ENCODE measurements at regions not wholly inside any gene's neighbourhood (a gene's known extent, or its start where the extent isn't known, plus 50 kb on each side); places are given as distances from the start of the nearest gene placed in this dataset.

DNA sequence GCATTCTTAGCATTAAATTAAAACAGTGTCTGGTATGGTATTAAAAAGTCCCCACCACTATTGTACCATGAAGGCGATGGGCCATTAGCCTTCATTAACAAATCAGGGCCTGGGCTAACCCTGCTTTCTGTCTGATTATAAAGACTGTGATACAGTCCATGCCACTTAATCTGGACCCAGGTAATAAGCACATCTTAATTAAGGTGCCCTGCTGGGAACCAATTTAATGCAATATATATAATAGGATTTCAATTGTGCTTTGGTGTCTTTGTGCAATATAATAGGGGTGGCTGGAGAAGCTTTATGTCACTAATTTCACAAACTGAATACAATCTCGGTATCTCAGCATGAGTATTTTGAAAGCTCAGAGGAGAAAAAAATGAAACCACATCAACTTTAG lies 64.4 kb upstream of the CDH8 start:
- Mint-ChIP-seq H3K27ac (no peak overlapping the region), H3K27me3 (no peaks in the 10 kb centered on the region), H3K4me1 (ENCODE audit: low read depth) (no peaks in the 10 kb centered on the region), H3K9me3 (peaks cover 12% of the 10 kb centered on the region), H3K36me3 (ENCODE audit: low read depth) (no peaks in the 10 kb centered on the region), H3K4me3 (no peak overlapping the region)
- Histone ChIP-seq H3K27me3 (ENCODE audit: control insufficient read depth in 1 of 2, insufficient read depth in 2 of 2, low read length in 2 of 2) (no peaks in the 10 kb centered on the region), H3K36me3 (ENCODE audit: insufficient read depth, low read length) (no peaks in the 10 kb centered on the region), H3K9me3 (ENCODE audit: control insufficient read depth in 1 of 2, insufficient read depth in 1 of 2, low read length in 2 of 2) (peaks cover 1 to 5% of the 10 kb centered on the region in 2 experiments), H3K4me1 (ENCODE audit: insufficient read depth, low read length) (no peaks in the 10 kb centered on the region), H3K4me3 (ENCODE audit: low read length) (no peak overlapping the region), H3K27ac (ENCODE audit: low read depth in 1 of 2, low read length in 2 of 2) (no peak overlapping the region)
- intact Hi-C loops (cut with DNase I, micrococcal nuclease) = no loop called here
- TF ChIP-seq CTCF (IDR thresholded peaks at IDR 0.05) = no peak
- DNase-seq (no peak), ATAC-seq (ENCODE audit: poor library complexity) (no peak)
- CTCF ChIA-PET = no interaction called here
- POLR2A ChIA-PET = no interaction called here

GRCh38 chr16:62089715-62090114 lies 53.5 kb upstream of the CDH8 start:
- no peaks in the 10 kb centered on the region for H3K4me1 Mint-ChIP-seq (ENCODE audit: low read depth)
- H3K27ac ChIP-seq (ENCODE audit: low read depth in 1 of 2, low read length in 2 of 2) = no peak overlapping the region
- peaks cover 17% of the 10 kb centered on the region for H3K9me3 Mint-ChIP-seq
- no peaks in the 10 kb centered on the region for H3K27me3 Mint-ChIP-seq
- intact Hi-C loops (cut with DNase I, micrococcal nuclease) = no loop called here
- POLR2A ChIA-PET = no interaction called here
- ATAC-seq (ENCODE audit: poor library complexity) (no peak), DNase-seq (no peak)
- H3K4me1 ChIP-seq (ENCODE audit: insufficient read depth, low read length) = no peaks in the 10 kb centered on the region
- peaks cover 0 to 9% of the 10 kb centered on the region in 2 experiments for H3K9me3 ChIP-seq (ENCODE audit: control insufficient read depth in 1 of 2, insufficient read depth in 1 of 2, low read length in 2 of 2)
- no peaks in the 10 kb centered on the region for H3K27me3 ChIP-seq (ENCODE audit: control insufficient read depth in 1 of 2, insufficient read depth in 2 of 2, low read length in 2 of 2)
- no peaks in the 10 kb centered on the region for H3K36me3 ChIP-seq (ENCODE audit: insufficient read depth, low read length)
- H3K4me3 Mint-ChIP-seq = no peak overlapping the region
- no peak overlapping the region for H3K27ac Mint-ChIP-seq
- TF ChIP-seq CTCF (IDR thresholded peaks at IDR 0.05) = no peak
- no peak overlapping the region for H3K4me3 ChIP-seq (ENCODE audit: low read length)
- H3K36me3 Mint-ChIP-seq (ENCODE audit: low read depth) = no peaks in the 10 kb centered on the region
- CTCF ChIA-PET = no interaction called here

DNA sequence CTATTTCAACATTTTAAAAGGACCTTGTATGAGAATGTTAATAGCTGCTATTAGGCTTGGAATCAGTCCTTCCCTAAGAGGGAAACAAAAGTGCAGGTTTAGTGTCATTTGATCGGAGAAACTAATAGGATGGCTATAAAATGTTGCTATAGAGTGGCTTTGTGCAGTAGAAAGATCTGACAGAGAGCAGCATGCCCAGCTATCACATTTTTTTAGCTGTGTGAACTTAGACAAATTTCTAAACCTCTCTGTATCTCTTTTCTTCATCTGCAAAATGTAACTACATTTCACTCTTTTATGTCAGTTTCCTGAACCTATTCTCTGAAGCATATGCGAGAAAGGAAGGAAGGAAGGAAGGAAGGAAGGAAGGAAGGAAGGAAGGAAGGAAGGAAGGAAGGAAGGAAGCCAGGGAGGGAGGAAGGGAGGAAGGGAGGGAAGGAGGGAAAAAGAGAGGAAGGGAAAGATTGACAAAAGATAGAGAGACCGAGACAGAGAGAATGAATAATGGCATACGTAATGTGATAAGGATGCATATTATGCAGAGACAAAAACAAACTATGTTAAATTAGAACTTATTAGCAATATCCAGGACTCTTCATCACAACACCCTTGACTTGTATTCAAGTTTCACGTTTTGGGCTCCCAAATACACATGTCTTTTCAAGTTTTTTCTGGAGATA lies 52.6 kb upstream of the CDH8 start:
- H3K27ac ChIP-seq (ENCODE audit: low read depth in 1 of 2, low read length in 2 of 2) = no peak overlapping the region
- ChIA-PET POLR2A (no interaction called here), CTCF (no interaction called here)
- ATAC-seq (ENCODE audit: poor library complexity) (no peak), DNase-seq (no peak)
- Mint-ChIP-seq H3K27ac (no peak overlapping the region), H3K9me3 (peaks cover 17% of the 10 kb centered on the region), H3K36me3 (ENCODE audit: low read depth) (no peaks in the 10 kb centered on the region), H3K27me3 (no peaks in the 10 kb centered on the region), H3K4me3 (no peak overlapping the region), H3K4me1 (ENCODE audit: low read depth) (no peaks in the 10 kb centered on the region)
- no peaks in the 10 kb centered on the region for H3K27me3 ChIP-seq (ENCODE audit: control insufficient read depth in 1 of 2, insufficient read depth in 2 of 2, low read length in 2 of 2)
- H3K4me1 ChIP-seq (ENCODE audit: insufficient read depth, low read length) = no peaks in the 10 kb centered on the region
- no peak overlapping the region for H3K4me3 ChIP-seq (ENCODE audit: low read length)
- intact Hi-C loops (cut with DNase I, micrococcal nuclease) = no loop called here
- no peaks in the 10 kb centered on the region for H3K36me3 ChIP-seq (ENCODE audit: insufficient read depth, low read length)
- no peak for TF ChIP-seq CTCF (IDR thresholded peaks at IDR 0.05)
- peaks cover 0 to 4% of the 10 kb centered on the region in 2 experiments for H3K9me3 ChIP-seq (ENCODE audit: control insufficient read depth in 1 of 2, insufficient read depth in 1 of 2, low read length in 2 of 2)

Measured in CD4-positive, alpha-beta T cell (primary cell).